Stimulated activated CD4-positive, alpha-beta T cell treated with anti-CD3 and anti-CD28 coated beads, Interleukin-15, amount 100 ng/mL, for 1 hour (primary cell): ENCODE measurements at regions not wholly inside any gene's neighbourhood (a gene's known extent, or its start where the extent isn't known, plus 50 kb on each side); places are given as distances from the start of the nearest gene placed in this dataset.

Experiments
- DNase-seq, 2 donors: peaks; one replicate each; pipeline ENCODE4 v3.0.0-alpha.2; 2020; ENCODE audit warnings: low read depth in 1 of 2, low spot score in 1 of 2

GRCh38 chr12:124415064-124415463 lies 120.2 kb downstream of the RFLNA start:
- no peak for DNase-seq

- no peak for DNase-seq
Measured at GRCh38 chr12:124413915-124414314, 119.0 kb downstream of the RFLNA start.

GRCh38 chr12:124413401-124413800 lies 118.5 kb downstream of the RFLNA start:
- no peak for DNase-seq

- DNase-seq: no peak
Measured at GRCh38 chr12:124412646-124413015, 117.7 kb downstream of the RFLNA start.

GRCh38 chr12:124411953-124412645 lies 117.2 kb downstream of the RFLNA start:
- DNase-seq: no peak

- no peak for DNase-seq
Measured at GRCh38 chr12:124411281-124411878, 116.5 kb downstream of the RFLNA start.

GRCh38 chr12:124410354-124411175 lies 115.7 kb downstream of the RFLNA start:
- no peak for DNase-seq

- DNase-seq: no peak
Measured at GRCh38 chr12:124408822-124409517, 114.1 kb downstream of the RFLNA start.

- DNase-seq: no peak
Measured at GRCh38 chr12:124407074-124407473, 112.2 kb downstream of the RFLNA start.

GRCh38 chr12:124406043-124406442 lies 111.2 kb downstream of the RFLNA start:
- no peak for DNase-seq

- no peak for DNase-seq
Measured at GRCh38 chr12:124405592-124405991, 110.7 kb downstream of the RFLNA start.

GRCh38 chr12:124405151-124405550 lies 110.3 kb downstream of the RFLNA start:
- no peak for DNase-seq

GRCh38 chr12:124404162-124404784 lies 109.4 kb downstream of the RFLNA start:
- no peak for DNase-seq

GRCh38 chr12:124403273-124403672 lies 108.4 kb downstream of the RFLNA start:
- no peak for DNase-seq

- DNase-seq: no peak
Measured at GRCh38 chr12:124402248-124403066, 107.6 kb downstream of the RFLNA start.

- no peak for DNase-seq
Measured at GRCh38 chr12:124401704-124402221, 106.9 kb downstream of the RFLNA start.

- DNase-seq: no peak
Measured at GRCh38 chr12:124400124-124400523, 105.2 kb downstream of the RFLNA start.

GRCh38 chr12:124399622-124400021 lies 104.7 kb downstream of the RFLNA start:
- DNase-seq: peak in 1 of 2 donors; percentile 18

GRCh38 chr12:124398578-124399227 lies 103.8 kb downstream of the RFLNA start:
- DNase-seq: no peak
